Peyer's patch (tissue), 4 donors: ENCODE measurements at regions not wholly inside any gene's neighbourhood (a gene's known extent, or its start where the extent isn't known, plus 50 kb on each side); places are given as distances from the start of the nearest gene placed in this dataset.
"Not testable (repeated sequence)": the region's sequence is repeated elsewhere in the genome, so short reads cannot be mapped to it uniquely, and the experiment has no call there.

Experiments used
- DNase-seq, 3 donors: peaks; one replicate each; pipeline ENCODE4 v3.0.0-alpha.2; 2017 to 2019
- H3K27ac ChIP-seq, 4 donors: fragments of 200-600 bp; sonication (generic); one replicate each; pipeline ENCODE4 v1.5.1; 2016 to 2019
- H3K27me3 ChIP-seq, 2 donors: fragments of 200-600 bp; sonication (generic); one replicate each; pipeline ENCODE4 v1.5.1; 2019
- H3K36me3 ChIP-seq, 3 donors: fragments of 200-600 bp; sonication (generic); one replicate each; pipeline ENCODE4 v1.5.1; 2016 to 2019
- H3K4me1 ChIP-seq, 4 donors: fragments of 200-600 bp; sonication (generic); one replicate each; pipeline ENCODE4 v1.5.1; 2016 to 2019
- H3K4me3 ChIP-seq, 4 donors: fragments of 200-600 bp; sonication (generic); 1 replicate in 3 of 4; 2 replicates in 1 of 4; pipeline ENCODE4 v1.5.1; 2016 to 2019; ENCODE audit warnings: mild to moderate bottlenecking in 1 of 4
- H3K9me3 ChIP-seq, 4 donors: fragments of 200-600 bp; sonication (generic); one replicate each; pipeline ENCODE4 v1.5.1; 2016 to 2019; ENCODE audit warnings: mild to moderate bottlenecking in 1 of 4
- CTCF ChIP-seq, 6 experiments: fragments of 450-650 bp in 4 of 6; fragments of 200-600 bp in 2 of 6; sonication (generic) in 1 of 6; IDR thresholded peaks; one replicate each; pipeline ENCODE4 v1.5.1; 2017 to 2019; ENCODE audit warnings: antibody characterized with exemption in 6 of 6, mild to moderate bottlenecking in 3 of 6, moderate library complexity in 1 of 6
- POLR2A ChIP-seq, 2 donors: fragments of 450-650 bp; IDR thresholded peaks; one replicate each; pipeline ENCODE4 v1.5.1; 2017; ENCODE audit warnings: antibody characterized with exemption in 2 of 2, mild to moderate bottlenecking in 2 of 2, moderate library complexity in 2 of 2

- Histone ChIP-seq H3K27ac (no peak overlapping the region), H3K9me3 (no peaks in the 10 kb centered on the region), H3K27me3 (no peaks in the 10 kb centered on the region), H3K36me3 (no peaks in the 10 kb centered on the region), H3K4me1 (no peaks in the 10 kb centered on the region), H3K4me3 (no peak overlapping the region)
- DNase-seq: no peak
- TF ChIP-seq POLR2A (IDR thresholded peaks at IDR 0.05): no peak
- TF ChIP-seq CTCF (IDR thresholded peaks at IDR 0.05): no peak
Observed at GRCh38 chr20:40882152-40882551, 146.5 kb upstream of the TOP1 start.

- TF ChIP-seq CTCF (IDR thresholded peaks at IDR 0.05) (no peak), POLR2A (IDR thresholded peaks at IDR 0.05) (no peak)
- Histone ChIP-seq H3K36me3 (no peaks in the 10 kb centered on the region), H3K27ac (no peak overlapping the region), H3K4me1 (no peaks in the 10 kb centered on the region), H3K27me3 (no peaks in the 10 kb centered on the region), H3K4me3 (no peak overlapping the region), H3K9me3 (no peaks in the 10 kb centered on the region)
- no peak for DNase-seq
Observed at GRCh38 chr20:40883097-40883496, 145.5 kb upstream of the TOP1 start.

- H3K9me3 ChIP-seq: no peaks in the 10 kb centered on the region
- DNase-seq: no peak
- H3K36me3 ChIP-seq: no peaks in the 10 kb centered on the region
- no peaks in the 10 kb centered on the region for H3K27me3 ChIP-seq
- TF ChIP-seq POLR2A (IDR thresholded peaks at IDR 0.05): no peak
- TF ChIP-seq CTCF (IDR thresholded peaks at IDR 0.05): no peak
- no peaks in the 10 kb centered on the region for H3K4me1 ChIP-seq
- H3K27ac ChIP-seq: no peak overlapping the region
- no peak overlapping the region for H3K4me3 ChIP-seq
Observed at GRCh38 chr20:40887105-40887504, 141.5 kb upstream of the TOP1 start.

GRCh38 chr20:40889266-40889665 lies 139.4 kb upstream of the TOP1 start:
- H3K9me3 ChIP-seq, DNase-seq, H3K4me3 ChIP-seq, H3K36me3 ChIP-seq, H3K27ac ChIP-seq, H3K27me3 ChIP-seq, H3K4me1 ChIP-seq: not testable (repeated sequence)

- Histone ChIP-seq H3K9me3 (no peaks in the 10 kb centered on the region), H3K4me1 (no peaks in the 10 kb centered on the region), H3K4me3 (no peak overlapping the region), H3K27me3 (no peaks in the 10 kb centered on the region), H3K36me3 (no peaks in the 10 kb centered on the region), H3K27ac (no peak overlapping the region)
- DNase-seq: no peak
- TF ChIP-seq CTCF (IDR thresholded peaks at IDR 0.05) (no peak), POLR2A (IDR thresholded peaks at IDR 0.05) (no peak)
Observed at GRCh38 chr20:40890181-40890580, 138.4 kb upstream of the TOP1 start.

- H3K9me3 ChIP-seq: no peaks in the 10 kb centered on the region
- H3K27ac ChIP-seq: no peak overlapping the region
- H3K27me3 ChIP-seq: no peaks in the 10 kb centered on the region
- H3K4me1 ChIP-seq: no peaks in the 10 kb centered on the region
- H3K4me3 ChIP-seq: no peak overlapping the region
- DNase-seq: no peak
- TF ChIP-seq POLR2A (IDR thresholded peaks at IDR 0.05) (no peak), CTCF (IDR thresholded peaks at IDR 0.05) (no peak)
- H3K36me3 ChIP-seq: no peaks in the 10 kb centered on the region
Observed at GRCh38 chr20:40890635-40891034, 138.0 kb upstream of the TOP1 start.
